ENCODE measurements at regions not wholly inside any gene's neighbourhood (a gene's known extent, or its start where the extent isn't known, plus 50 kb on each side); places are given as distances from the start of the nearest gene placed in this dataset.
"Not testable (repeated sequence)": the region's sequence is repeated elsewhere in the genome, so short reads cannot be mapped to it uniquely, and the experiment has no call there.

DNA sequence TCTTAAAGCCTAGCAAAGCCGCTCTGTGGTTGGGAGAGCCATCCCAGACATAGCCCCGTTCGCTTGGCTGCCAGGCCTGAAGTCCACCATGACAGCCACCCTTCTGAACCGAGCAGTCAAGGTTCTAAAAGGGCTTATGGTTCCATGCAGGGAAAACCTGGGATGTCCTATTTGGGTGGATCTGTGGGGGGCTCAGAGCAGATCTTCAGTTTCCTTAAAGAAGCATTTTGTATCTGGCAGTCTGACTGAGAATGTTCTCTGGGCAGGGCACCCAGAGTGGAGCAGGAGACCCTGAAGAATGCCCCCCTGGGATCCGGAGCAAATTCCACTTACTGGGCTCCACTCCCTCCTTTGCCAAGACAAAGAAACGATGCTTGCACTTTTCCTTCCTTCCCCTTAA lies 127.2 kb downstream of the IRX5 start:
- H3K4me1 Mint-ChIP-seq, result peaks cover 6% of the 10 kb centered on the region
- no peak overlapping the region for H3K27ac Mint-ChIP-seq
- no peak overlapping the region for H3K4me3 Mint-ChIP-seq
- DNase-seq, result no peak
- no peaks in the 10 kb centered on the region for H3K36me3 Mint-ChIP-seq
- H3K9me3 Mint-ChIP-seq, result peaks cover 1% of the 10 kb centered on the region
- H3K27me3 Mint-ChIP-seq, result peaks cover 77% of the 10 kb centered on the region

DNA sequence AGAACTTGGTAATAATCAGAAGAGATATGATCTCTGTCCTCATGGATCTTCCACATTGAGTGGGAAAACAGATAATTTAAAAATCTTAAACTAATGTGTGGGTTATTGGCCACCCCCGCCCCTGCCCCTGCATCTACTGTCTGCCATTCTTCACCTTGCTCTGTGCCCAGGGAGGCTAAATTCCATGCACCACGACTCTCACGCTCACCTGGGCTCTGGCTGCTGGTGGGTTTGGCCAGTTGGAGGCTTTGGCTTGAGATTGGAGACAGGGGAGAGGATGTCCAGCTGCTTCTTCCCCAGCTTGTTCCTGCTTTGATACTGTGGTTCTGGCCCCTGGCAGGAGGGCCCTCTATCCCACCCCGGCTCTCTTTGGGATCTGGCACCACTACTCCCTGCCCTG lies 127.9 kb downstream of the IRX5 start:
- DNase-seq, result no peak
- no peak overlapping the region for H3K4me3 Mint-ChIP-seq
- no peak overlapping the region for H3K27ac Mint-ChIP-seq
- no peaks in the 10 kb centered on the region for H3K36me3 Mint-ChIP-seq
- H3K27me3 Mint-ChIP-seq, result peaks cover 76% of the 10 kb centered on the region
- H3K4me1 Mint-ChIP-seq, result peaks cover 6% of the 10 kb centered on the region
- peaks cover 1% of the 10 kb centered on the region for H3K9me3 Mint-ChIP-seq

DNA sequence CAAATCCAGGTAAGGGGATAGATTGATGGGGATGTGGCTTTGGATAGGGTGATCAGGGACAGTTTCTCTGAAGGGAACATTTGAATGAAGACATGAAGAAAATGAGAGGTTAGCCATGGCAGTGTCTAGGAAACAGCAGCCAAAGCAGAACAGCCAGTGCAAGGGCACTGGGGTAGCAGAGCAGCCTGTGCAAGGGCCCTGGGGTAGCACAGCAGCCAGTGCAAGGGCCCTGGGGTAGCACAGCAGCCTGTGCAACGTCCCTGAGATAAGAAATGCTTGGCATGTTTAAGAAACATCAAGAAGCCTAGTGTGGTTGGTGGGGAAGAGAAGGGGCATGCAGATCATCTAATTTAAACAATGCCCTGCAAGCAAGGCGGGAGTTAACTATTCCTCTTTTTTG lies 128.5 kb downstream of the IRX5 start:
- no peak overlapping the region for H3K4me3 Mint-ChIP-seq
- peaks cover 6% of the 10 kb centered on the region for H3K4me1 Mint-ChIP-seq
- peaks cover 1% of the 10 kb centered on the region for H3K9me3 Mint-ChIP-seq
- no peak overlapping the region for H3K27ac Mint-ChIP-seq
- H3K36me3 Mint-ChIP-seq, result no peaks in the 10 kb centered on the region
- H3K27me3 Mint-ChIP-seq, result peaks cover 79% of the 10 kb centered on the region
- DNase-seq, result no peak

DNA sequence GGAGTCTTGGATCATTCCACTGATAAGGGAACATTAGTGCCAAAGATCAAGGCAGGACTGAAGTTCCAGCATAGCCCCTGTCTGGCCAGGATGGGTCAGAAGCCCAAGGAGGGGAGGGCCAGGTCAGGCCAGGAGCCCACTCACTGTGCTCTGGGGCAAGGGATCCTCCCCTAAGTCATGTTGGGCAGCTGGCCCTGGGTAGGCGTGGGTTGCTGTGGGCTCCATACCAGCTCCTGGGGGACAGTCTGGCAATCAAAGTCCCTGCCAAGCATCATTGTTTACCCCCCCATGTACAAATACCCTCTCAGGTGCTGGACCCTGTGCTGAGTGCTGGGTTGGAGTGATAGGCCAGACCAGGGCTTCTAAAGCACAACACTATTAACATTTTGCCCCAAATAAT lies 130.5 kb downstream of the IRX5 start:
- Mint-ChIP-seq H3K27ac (no peak overlapping the region), H3K36me3 (no peaks in the 10 kb centered on the region), H3K4me3 (no peak overlapping the region), H3K4me1 (peaks cover 6% of the 10 kb centered on the region), H3K27me3 (peaks cover 75% of the 10 kb centered on the region), H3K9me3 (no peaks in the 10 kb centered on the region)
- DNase-seq, result no peak

DNA sequence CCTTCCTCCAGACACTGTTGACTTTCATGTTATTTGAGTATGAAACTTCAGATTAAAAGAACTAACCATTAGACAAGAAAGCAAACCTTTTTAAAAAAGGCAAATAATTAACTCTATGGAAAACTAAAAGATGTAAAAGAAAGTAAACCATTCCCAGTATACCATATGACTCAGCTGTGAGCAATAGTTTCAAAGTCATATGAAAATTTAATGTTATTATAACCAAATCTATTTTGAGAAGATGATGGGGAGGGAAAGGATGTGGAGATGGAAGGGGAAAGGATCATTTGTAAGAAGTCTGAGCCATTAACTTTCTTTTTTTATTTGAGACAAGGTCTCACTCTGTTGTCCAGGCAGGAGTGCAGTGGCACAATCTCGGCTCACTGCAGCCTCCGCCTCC lies 131.8 kb downstream of the IRX5 start:
- no peaks in the 10 kb centered on the region for H3K4me1 Mint-ChIP-seq
- no peak overlapping the region for H3K27ac Mint-ChIP-seq
- no peaks in the 10 kb centered on the region for H3K9me3 Mint-ChIP-seq
- H3K4me3 Mint-ChIP-seq, result no peak overlapping the region
- DNase-seq, result no peak
- peaks cover 61% of the 10 kb centered on the region for H3K27me3 Mint-ChIP-seq
- H3K36me3 Mint-ChIP-seq, result no peaks in the 10 kb centered on the region

DNA sequence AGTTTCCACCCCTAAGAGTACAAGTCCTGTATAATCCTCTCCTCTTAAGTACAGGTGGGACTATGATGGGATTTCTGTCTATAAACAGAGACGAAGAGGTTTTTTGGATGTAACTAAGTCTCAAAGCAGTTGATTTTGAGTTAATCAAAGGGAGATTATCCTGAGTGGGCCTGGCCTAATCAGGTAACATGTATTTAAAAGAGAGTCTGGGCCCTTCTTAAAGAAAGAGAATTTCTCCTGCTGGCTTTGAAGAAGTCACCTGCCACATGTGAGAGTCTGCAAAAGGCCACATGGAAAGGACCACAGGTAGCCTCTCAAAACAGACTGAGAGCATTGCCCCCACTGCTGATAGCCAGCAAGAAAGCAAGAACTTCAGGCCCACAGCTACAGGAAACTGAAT lies 142.3 kb downstream of the IRX5 start:
- H3K4me1 Mint-ChIP-seq, result no peaks in the 10 kb centered on the region
- no peaks in the 10 kb centered on the region for H3K36me3 Mint-ChIP-seq
- DNase-seq, result no peak
- H3K27ac Mint-ChIP-seq, result no peak overlapping the region
- H3K27me3 Mint-ChIP-seq, result peaks cover 3% of the 10 kb centered on the region
- H3K4me3 Mint-ChIP-seq, result no peak overlapping the region
- H3K9me3 Mint-ChIP-seq, result no peaks in the 10 kb centered on the region

DNA sequence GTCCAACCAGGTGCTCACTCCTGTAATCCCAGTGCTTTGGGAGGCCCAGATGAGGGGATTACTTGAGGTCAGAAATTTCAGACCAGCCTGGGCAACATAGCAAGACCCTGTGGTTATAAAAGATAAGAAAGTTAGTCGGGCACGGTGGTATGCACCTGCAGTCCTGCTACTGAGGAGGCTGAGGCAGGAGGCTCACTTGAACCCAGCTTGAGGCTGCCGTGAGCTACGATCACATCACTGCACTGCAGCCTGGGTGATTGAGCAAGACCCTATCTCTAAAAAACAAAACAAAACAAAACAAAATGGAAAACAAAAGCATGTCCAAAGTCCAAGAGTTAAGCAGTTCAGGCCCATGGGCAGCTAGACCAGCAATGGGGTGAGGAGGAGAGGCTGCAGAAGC lies 143.2 kb downstream of the IRX5 start:
- Mint-ChIP-seq H3K27me3 (peaks cover 3% of the 10 kb centered on the region), H3K4me3 (no peak overlapping the region), H3K27ac (no peak overlapping the region), H3K9me3 (no peaks in the 10 kb centered on the region), H3K36me3 (no peaks in the 10 kb centered on the region), H3K4me1 (no peaks in the 10 kb centered on the region)
- no peak for DNase-seq

DNA sequence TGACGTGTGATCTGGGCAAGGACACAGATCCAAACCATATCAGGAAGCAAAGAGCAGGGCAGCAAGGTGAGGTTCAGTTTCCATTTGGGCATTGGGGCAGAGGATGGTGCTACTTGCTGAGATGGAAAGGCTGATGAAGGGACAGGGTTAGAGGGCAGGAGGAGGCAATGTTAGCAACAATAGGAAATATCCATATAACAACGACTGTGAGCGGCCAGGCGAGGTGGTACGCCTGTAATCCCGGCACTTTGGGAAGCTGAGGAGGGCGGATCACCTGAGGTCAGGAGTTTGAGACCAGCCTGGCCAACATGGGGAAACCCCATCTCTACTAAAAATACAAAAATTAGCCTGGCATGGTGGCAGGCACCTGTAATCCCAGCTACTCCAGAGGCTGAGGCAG lies 144.5 kb downstream of the IRX5 start:
- not testable (repeated sequence) for H3K4me3 Mint-ChIP-seq, H3K27me3 Mint-ChIP-seq, H3K9me3 Mint-ChIP-seq, H3K36me3 Mint-ChIP-seq, H3K4me1 Mint-ChIP-seq, DNase-seq, H3K27ac Mint-ChIP-seq

DNA sequence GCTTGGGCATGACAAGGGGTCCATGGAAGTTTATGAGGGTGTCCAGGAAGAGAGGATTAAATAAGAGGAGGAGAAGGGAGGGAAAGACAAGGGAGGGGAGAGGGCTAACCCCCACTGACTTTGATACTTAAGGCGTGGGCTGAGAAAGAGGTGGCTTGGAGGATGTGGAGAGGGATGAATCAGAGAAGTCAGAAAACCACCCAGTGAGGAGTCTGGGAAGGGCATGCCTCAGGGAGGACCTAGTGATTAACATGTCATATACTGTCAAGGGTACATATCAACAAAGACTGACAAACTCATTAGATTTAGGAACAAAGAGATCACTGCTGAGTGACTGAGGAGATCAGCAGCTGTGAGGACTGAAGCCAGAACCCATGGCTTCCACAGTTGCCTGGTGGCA lies 145.4 kb downstream of the IRX5 start:
- DNase-seq, result no peak
- Mint-ChIP-seq H3K9me3 (no peaks in the 10 kb centered on the region), H3K27ac (no peak overlapping the region), H3K4me3 (no peak overlapping the region), H3K4me1 (no peaks in the 10 kb centered on the region), H3K27me3 (peaks cover 3% of the 10 kb centered on the region), H3K36me3 (no peaks in the 10 kb centered on the region)

DNA sequence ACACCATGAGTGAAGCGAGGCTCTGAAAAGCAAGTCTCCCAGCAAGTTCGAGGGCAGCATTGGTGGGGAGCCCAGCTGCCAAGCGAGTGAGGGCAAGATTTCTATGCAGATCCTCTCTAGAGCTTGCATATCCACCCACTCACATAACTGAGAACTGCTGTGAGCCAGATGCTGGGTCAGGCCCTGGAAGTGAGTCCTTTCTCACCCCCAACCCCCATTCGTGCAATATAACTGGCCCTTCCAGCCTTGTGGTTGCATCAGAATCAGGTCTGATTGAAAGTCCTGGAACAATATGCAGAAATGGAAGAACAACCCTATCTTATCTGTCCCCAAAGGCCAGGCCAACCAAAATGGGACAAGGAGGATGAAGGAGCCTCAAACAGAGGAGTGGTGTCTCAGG lies 146.6 kb downstream of the IRX5 start:
- Mint-ChIP-seq H3K9me3 (no peaks in the 10 kb centered on the region), H3K4me3 (no peak overlapping the region), H3K4me1 (no peaks in the 10 kb centered on the region), H3K36me3 (no peaks in the 10 kb centered on the region), H3K27ac (no peak overlapping the region), H3K27me3 (peaks cover 3% of the 10 kb centered on the region)
- DNase-seq, result no peak

DNA sequence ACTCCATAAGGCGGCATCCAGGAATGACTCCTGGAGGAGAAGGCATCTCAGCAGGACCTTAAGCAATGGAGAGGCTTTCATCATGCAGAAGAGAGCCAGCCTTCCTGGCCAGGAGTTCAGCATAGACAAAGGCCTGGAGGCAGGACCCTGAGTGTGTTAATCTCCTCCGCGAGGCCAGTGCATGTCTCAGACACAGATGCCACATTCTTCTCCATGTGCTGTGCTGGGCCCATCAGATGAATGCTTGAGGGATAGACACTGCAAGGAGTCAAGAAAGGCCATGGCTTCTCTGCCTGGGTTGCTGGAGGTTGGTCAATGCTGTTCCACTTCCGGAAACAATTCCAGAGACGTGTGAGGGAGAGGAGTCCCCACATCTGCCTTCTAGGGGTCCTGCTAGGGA lies 147.5 kb downstream of the IRX5 start:
- Mint-ChIP-seq H3K9me3 (no peaks in the 10 kb centered on the region), H3K4me1 (no peaks in the 10 kb centered on the region), H3K36me3 (no peaks in the 10 kb centered on the region), H3K27ac (no peak overlapping the region), H3K4me3 (no peak overlapping the region), H3K27me3 (peaks cover 3% of the 10 kb centered on the region)
- DNase-seq, result no peak

DNA sequence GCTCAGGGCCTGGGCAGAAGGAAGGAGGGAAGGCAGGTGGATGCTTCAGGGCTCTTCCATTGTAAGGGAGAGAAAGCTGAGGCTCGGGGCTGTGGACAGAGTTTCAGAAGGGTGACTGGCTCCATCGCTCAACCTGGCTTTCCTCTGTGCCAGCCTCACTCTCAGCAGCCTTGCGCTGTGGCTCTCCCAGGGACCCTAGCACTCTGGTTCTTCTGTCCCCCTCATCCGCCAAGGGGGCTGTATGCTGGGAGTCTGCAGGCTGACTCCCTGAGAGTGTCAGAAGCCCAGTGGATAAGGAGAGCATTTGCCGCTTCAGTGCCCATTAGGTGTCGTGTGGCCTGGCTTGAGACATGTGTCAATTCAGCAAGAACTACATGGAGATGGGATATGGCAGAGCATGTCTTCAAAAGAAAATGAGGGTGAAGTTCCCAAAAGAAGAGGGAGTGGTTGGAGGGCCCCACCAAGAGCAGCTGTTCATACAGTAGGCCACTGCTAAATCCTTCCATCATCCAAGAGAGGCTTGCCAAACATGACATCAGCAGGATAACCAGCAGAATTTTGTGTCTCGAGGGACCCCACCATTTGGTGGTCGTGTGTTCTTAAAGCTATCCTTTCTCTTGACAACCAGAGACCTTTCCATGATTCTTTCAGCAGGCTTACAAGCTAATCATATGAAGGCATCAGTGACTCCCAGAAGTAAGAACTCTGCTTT lies 148.2 kb downstream of the IRX5 start:
- Mint-ChIP-seq H3K27me3 (peaks cover 3% of the 10 kb centered on the region), H3K9me3 (no peaks in the 10 kb centered on the region), H3K36me3 (no peaks in the 10 kb centered on the region), H3K4me3 (no peak overlapping the region), H3K4me1 (no peaks in the 10 kb centered on the region), H3K27ac (no peak overlapping the region)
- DNase-seq, result no peak

DNA sequence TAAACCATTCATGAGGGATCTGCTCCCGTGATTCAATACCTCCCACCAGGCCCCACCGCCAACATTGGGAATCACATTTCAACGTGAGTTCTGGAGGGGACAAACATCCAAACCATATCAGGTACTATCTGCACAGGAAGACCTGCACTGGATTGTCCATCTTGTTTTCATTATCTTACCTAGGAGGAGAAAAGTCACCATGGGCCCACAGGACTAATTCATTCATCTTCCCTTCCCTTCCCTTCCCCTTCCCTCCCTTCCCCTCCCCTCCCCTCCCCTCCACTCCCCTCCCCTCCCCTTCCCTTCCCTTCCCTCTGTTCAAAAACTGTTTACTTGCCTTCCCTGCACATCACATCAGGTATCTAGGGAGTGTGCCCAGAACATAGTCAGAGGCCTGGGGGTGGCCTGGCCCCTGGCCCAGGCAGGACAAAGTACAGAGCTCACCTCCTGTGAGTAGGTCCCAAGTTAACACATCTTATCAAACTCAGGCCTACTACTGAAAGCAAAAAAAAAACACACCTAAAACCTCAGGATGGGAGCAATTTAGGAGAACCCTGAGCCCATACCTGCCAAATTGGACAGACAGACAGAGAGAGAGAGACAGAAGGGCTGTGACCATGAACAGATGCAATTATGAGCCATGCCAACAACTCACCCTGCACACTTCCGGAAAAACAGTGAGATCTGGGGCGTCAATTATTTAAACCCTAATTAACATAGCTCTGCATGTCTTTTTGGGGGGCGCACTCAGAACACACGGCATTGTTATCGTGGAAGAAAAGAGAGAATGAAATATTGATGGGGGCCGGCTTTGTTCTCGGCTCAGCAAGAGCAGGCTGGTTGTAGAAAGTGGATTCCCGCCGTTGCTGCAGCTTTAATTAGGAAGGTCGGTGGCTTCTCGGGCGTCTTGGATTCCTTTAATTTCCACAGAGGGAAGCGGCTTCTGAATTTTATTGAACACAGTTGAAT lies 151.2 kb downstream of the IRX5 start:
- Mint-ChIP-seq H3K4me3 (no peak overlapping the region), H3K9me3 (no peaks in the 10 kb centered on the region), H3K27ac (no peak overlapping the region), H3K4me1 (no peaks in the 10 kb centered on the region), H3K27me3 (peaks cover 3% of the 10 kb centered on the region), H3K36me3 (no peaks in the 10 kb centered on the region)
- DNase-seq, result no peak

DNA sequence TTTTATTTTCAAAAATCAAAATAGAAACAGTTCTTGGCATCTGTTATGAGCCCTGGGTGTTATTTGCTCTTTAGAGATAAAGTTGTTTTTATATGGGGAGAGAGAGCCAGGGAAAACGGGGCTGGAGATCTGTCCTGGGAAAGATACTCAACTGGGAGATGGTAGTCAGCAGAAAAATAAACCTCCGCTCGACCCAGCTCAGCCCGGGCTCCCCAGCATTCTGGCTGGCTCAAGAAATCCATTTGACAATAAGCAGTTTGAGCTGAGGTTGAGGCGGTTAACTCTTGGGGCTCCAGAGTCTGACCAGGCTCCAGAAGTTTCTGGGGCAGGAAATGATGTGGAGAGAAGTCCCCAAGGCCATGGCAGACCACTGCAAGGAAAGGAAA lies 151.9 kb downstream of the IRX5 start:
- no peaks in the 10 kb centered on the region for H3K27me3 Mint-ChIP-seq
- no peaks in the 10 kb centered on the region for H3K36me3 Mint-ChIP-seq
- no peaks in the 10 kb centered on the region for H3K4me1 Mint-ChIP-seq
- no peak overlapping the region for H3K27ac Mint-ChIP-seq
- no peak overlapping the region for H3K4me3 Mint-ChIP-seq
- DNase-seq, result no peak
- H3K9me3 Mint-ChIP-seq, result no peaks in the 10 kb centered on the region

DNA sequence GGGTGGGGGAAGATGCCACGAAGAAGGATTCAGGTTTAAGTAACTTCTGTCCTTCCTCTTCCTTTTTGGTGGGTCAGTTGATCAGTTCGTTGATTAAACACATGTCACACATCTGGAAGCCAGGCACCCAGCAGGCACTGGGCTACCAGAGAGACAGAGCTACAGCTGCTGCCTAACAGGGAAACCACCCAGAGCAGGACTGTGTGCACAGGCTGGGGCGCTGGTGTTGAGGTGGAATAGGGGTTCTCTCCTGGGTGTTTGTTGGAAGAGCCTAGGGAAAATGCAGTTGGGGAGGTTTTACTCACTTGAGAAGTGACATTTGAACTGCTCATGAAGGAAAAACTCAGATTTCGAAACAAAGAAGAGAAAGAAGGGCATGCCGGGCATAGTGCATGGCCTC lies 152.4 kb downstream of the IRX5 start:
- DNase-seq, result no peak
- no peaks in the 10 kb centered on the region for H3K9me3 Mint-ChIP-seq
- H3K27me3 Mint-ChIP-seq, result no peaks in the 10 kb centered on the region
- H3K27ac Mint-ChIP-seq, result no peak overlapping the region
- no peak overlapping the region for H3K4me3 Mint-ChIP-seq
- H3K36me3 Mint-ChIP-seq, result no peaks in the 10 kb centered on the region
- no peaks in the 10 kb centered on the region for H3K4me1 Mint-ChIP-seq

DNA sequence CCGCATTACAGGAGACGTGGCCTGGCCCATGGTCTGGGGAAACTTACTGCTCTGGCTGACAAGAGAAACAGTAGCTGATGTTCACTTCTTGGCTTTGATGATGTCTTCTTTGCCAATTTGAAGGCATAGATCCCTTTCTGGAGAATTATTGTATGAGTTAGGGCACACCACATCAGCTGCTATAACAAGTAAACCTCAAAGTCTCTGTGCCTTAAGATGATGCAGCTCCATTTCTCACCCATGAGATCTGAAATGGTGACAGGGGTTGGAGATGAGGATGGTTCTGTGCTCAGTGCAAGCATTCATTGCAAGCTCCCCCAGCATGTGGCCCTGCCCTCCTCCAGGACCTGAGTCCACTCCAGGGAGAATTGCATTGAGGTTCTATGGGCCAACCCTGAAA lies 157.4 kb downstream of the IRX5 start:
- Mint-ChIP-seq H3K9me3 (no peaks in the 10 kb centered on the region), H3K36me3 (no peaks in the 10 kb centered on the region), H3K27ac (no peak overlapping the region), H3K4me1 (no peaks in the 10 kb centered on the region), H3K4me3 (no peak overlapping the region), H3K27me3 (no peaks in the 10 kb centered on the region)
- no peak for DNase-seq

Measured in activated naive CD8-positive, alpha-beta T cell treated with anti-CD3 and anti-CD28 coated beads for 36 hours (primary cell).